DOHH2 (cell line): ENCODE measurements at regions not wholly inside any gene's neighbourhood (a gene's known extent, or its start where the extent isn't known, plus 50 kb on each side); places are given as distances from the start of the nearest gene placed in this dataset.

ENCODE experiments used
- H3F3A ChIP-seq: fragments of 200-600 bp; sonication (generic), shearing (Covaris generic); 2 replicates; pipeline ENCODE4 v1.6.0; 2016; ENCODE audit warnings: antibody characterized with exemption, mild to moderate bottlenecking; ENCODE audit not compliant: control insufficient read depth, insufficient read depth
- H3K27ac ChIP-seq: fragments of 200-600 bp; sonication (generic); 2 replicates; pipeline ENCODE4 v1.5.1; 2014; ENCODE audit warnings: low read depth, mild to moderate bottlenecking, low read length, moderate library complexity
- H3K27me3 ChIP-seq: fragments of 200-600 bp; sonication (generic); 2 replicates; pipeline ENCODE4 v1.6.1; 2014; ENCODE audit warnings: mild to moderate bottlenecking, low read length, mixed read lengths; ENCODE audit not compliant: control insufficient read depth
- H3K36me3 ChIP-seq: fragments of 200-600 bp; sonication (generic); 2 replicates; pipeline ENCODE4 v1.6.1; 2014; ENCODE audit warnings: mild to moderate bottlenecking, low read length, moderate library complexity, mixed read lengths; ENCODE audit not compliant: control insufficient read depth
- H3K4me1 ChIP-seq: fragments of 200-600 bp; sonication (generic); 2 replicates; pipeline ENCODE4 v1.6.1; 2014; ENCODE audit warnings: mild to moderate bottlenecking, low read length, mixed read lengths; ENCODE audit not compliant: control insufficient read depth
- H3K4me2 ChIP-seq: fragments of 200-600 bp; sonication (generic); 2 replicates; pipeline ENCODE4 v1.6.0; 2014; ENCODE audit warnings: mild to moderate bottlenecking, low read length, moderate library complexity
- H3K4me3 ChIP-seq: fragments of 200-600 bp; sonication (generic); 2 replicates; pipeline ENCODE4 v1.5.1; 2014; ENCODE audit warnings: mild to moderate bottlenecking, low read length, mixed read lengths
- H3K79me2 ChIP-seq: fragments of 200-600 bp; sonication (generic); 2 replicates; pipeline ENCODE4 v1.6.1; 2014; ENCODE audit warnings: mild to moderate bottlenecking, low read length, mixed read lengths; ENCODE audit not compliant: control insufficient read depth
- H3K9me2 ChIP-seq: fragments of 200-600 bp; sonication (generic); replicated peaks from 2 replicates; pipeline ENCODE4 v1.6.1; 2014; ENCODE audit warnings: mild to moderate bottlenecking, low read length, mixed read lengths; ENCODE audit not compliant: control insufficient read depth
- H3K9me3 ChIP-seq: fragments of 200-600 bp; sonication (generic); 2 replicates; pipeline ENCODE4 v1.6.1; 2014; ENCODE audit warnings: antibody characterized with exemption, low read length, mixed read lengths; ENCODE audit not compliant: control insufficient read depth, insufficient read depth
- H4K20me1 ChIP-seq: fragments of 200-600 bp; sonication (generic); 2 replicates; pipeline ENCODE4 v1.6.0; 2014; ENCODE audit warnings: low read depth, mild to moderate bottlenecking, antibody characterized with exemption, low read length, moderate library complexity; ENCODE audit not compliant: control insufficient read depth, insufficient read depth
- CTCF ChIP-seq: fragments of 200-600 bp; sonication (generic); IDR thresholded peaks from one replicate; pipeline ENCODE4 v1.5.1; 2014; ENCODE audit warnings: antibody characterized with exemption, mild to moderate bottlenecking, low read depth, low read length; ENCODE audit not compliant: poor library complexity, severe bottlenecking
- EZH2phosphoT487 ChIP-seq: fragments of 200-600 bp; sonication (generic); IDR thresholded peaks from 2 replicates; pipeline ENCODE4 v1.6.1; 2017; ENCODE audit warnings: borderline replicate concordance, mild to moderate bottlenecking, antibody characterized with exemption, low read length, moderate library complexity, mixed read lengths

GRCh38 chr5:4410151-4410550 is 730.0 kb upstream of the ADAMTS16 start:
- H3K9me2 ChIP-seq = no peaks in the 10 kb centered on the region
- H4K20me1 ChIP-seq = no peaks in the 10 kb centered on the region
- no peak overlapping the region for H3K27ac ChIP-seq
- no peak overlapping the region for H3K4me2 ChIP-seq
- no peaks in the 10 kb centered on the region for H3K27me3 ChIP-seq
- H3K4me3 ChIP-seq = no peak overlapping the region
- TF ChIP-seq EZH2phosphoT487 = no peak
- no peak for TF ChIP-seq CTCF
- H3K79me2 ChIP-seq = no peaks in the 10 kb centered on the region
- H3K36me3 ChIP-seq = no peaks in the 10 kb centered on the region
- peaks cover 3% of the 10 kb centered on the region; the same call in 1 of the 2 replicates for H3K9me3 ChIP-seq
- H3K4me1 ChIP-seq = no peaks in the 10 kb centered on the region
- H3F3A ChIP-seq = no peaks in the 10 kb centered on the region

GRCh38 chr5:4411664-4412063 is 728.5 kb upstream of the ADAMTS16 start:
- peaks cover 3% of the 10 kb centered on the region; the same call in 1 of the 2 replicates for H3K9me3 ChIP-seq
- no peaks in the 10 kb centered on the region for H3K36me3 ChIP-seq
- no peaks in the 10 kb centered on the region for H3K27me3 ChIP-seq

GRCh38 chr5:4413996-4414395 is 726.1 kb upstream of the ADAMTS16 start:
- Histone ChIP-seq H3K79me2 (no peaks in the 10 kb centered on the region), H3K27me3 (no peaks in the 10 kb centered on the region), H3F3A (no peaks in the 10 kb centered on the region), H3K9me3 (peaks cover 3% of the 10 kb centered on the region; the same call in 1 of the 2 replicates), H3K36me3 (no peaks in the 10 kb centered on the region), H4K20me1 (no peaks in the 10 kb centered on the region), H3K4me2 (no peak overlapping the region), H3K9me2 (no peaks in the 10 kb centered on the region), H3K4me3 (no peak overlapping the region), H3K27ac (no peak overlapping the region), H3K4me1 (no peaks in the 10 kb centered on the region)
- TF ChIP-seq EZH2phosphoT487 (no peak), CTCF (no peak)

More at GRCh38 chr5:4411664-4412063, 728.5 kb upstream of the ADAMTS16 start:
- no peaks in the 10 kb centered on the region for H4K20me1 ChIP-seq
- H3K79me2 ChIP-seq = no peaks in the 10 kb centered on the region
- H3K4me1 ChIP-seq = no peaks in the 10 kb centered on the region
- no peaks in the 10 kb centered on the region for H3K9me2 ChIP-seq
- H3K4me3 ChIP-seq = no peak overlapping the region
- no peak overlapping the region for H3K27ac ChIP-seq
- H3K4me2 ChIP-seq = no peak overlapping the region
- H3F3A ChIP-seq = no peaks in the 10 kb centered on the region
- TF ChIP-seq EZH2phosphoT487 (no peak), CTCF (no peak)

- Histone ChIP-seq H3K4me2 (no peak overlapping the region), H4K20me1 (no peaks in the 10 kb centered on the region), H3K27me3 (no peaks in the 10 kb centered on the region), H3K4me1 (no peaks in the 10 kb centered on the region), H3K79me2 (no peaks in the 10 kb centered on the region), H3K9me3 (peaks cover 4% of the 10 kb centered on the region; the same call in 1 of the 2 replicates), H3K4me3 (no peak overlapping the region), H3F3A (no peaks in the 10 kb centered on the region), H3K27ac (no peak overlapping the region), H3K36me3 (no peaks in the 10 kb centered on the region), H3K9me2 (no peaks in the 10 kb centered on the region)
- TF ChIP-seq CTCF (no peak), EZH2phosphoT487 (no peak)
These were observed 722.0 kb upstream of the ADAMTS16 start for GRCh38 chr5:4418084-4418483.
